ENCODE measurements at regions not wholly inside any gene's neighbourhood (a gene's known extent, or its start where the extent isn't known, plus 50 kb on each side); places are given as distances from the start of the nearest gene placed in this dataset.

DNA sequence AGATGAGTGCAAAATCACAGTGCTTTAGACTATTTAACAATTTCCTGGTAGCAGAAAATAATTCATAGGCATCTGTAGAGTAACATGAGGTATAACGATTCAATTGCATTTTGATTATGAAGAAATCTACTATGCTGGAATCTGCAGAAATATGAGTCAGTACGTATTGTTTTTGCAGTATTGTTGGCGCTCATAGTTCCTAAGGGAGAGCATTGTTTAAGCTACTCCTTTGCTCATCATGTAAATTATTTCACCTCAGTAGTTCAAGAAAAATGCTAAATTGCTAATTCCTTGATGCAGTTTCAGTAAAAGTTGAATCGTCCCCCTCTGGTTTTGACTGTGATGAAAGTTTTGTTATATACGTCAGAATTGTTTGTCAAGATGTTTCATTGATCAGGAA, 458.4 kb downstream of the HINT1 start:
- Histone ChIP-seq H2AFZ (ENCODE audit: insufficient read depth, low read length, poor library complexity) (no peak overlapping the region), H2BK5ac (ENCODE audit: low read depth, low read length, poor library complexity) (no peak overlapping the region), H4K91ac (ENCODE audit: low read depth, low read length) (no peak overlapping the region), H4K8ac (ENCODE audit: low read depth, low read length) (no peak overlapping the region), H3K79me2 (ENCODE audit: control insufficient read depth, insufficient read depth, low read length, poor library complexity) (no peaks in the 10 kb centered on the region), H3K27me3 (ENCODE audit: insufficient read depth, low read length) (no peaks in the 10 kb centered on the region), H3K9ac (ENCODE audit: low read length) (no peak overlapping the region), H3K9me3 (ENCODE audit: insufficient read depth, low read depth, low read length) (no peaks in the 10 kb centered on the region), H2AK5ac (ENCODE audit: low read length) (no peak overlapping the region), H2BK12ac (ENCODE audit: low read length) (no peak overlapping the region), H3K36me3 (ENCODE audit: control insufficient read depth in 1 of 2, insufficient read depth in 2 of 2, low read length in 2 of 2) (no peaks in the 10 kb centered on the region), H3K4me1 (ENCODE audit: control insufficient read depth in 1 of 2, insufficient read depth in 2 of 2, low read length in 2 of 2) (no peaks in the 10 kb centered on the region), H4K12ac (ENCODE audit: low read depth, low read length) (no peak overlapping the region), H3K27ac (ENCODE audit: low read depth, low read length) (no peak overlapping the region), H3K79me1 (ENCODE audit: low read length) (no peaks in the 10 kb centered on the region), H3K18ac (ENCODE audit: low read length) (no peak overlapping the region), H3K23ac (ENCODE audit: low read length) (no peak overlapping the region), H3K4me2 (ENCODE audit: low read length) (no peak overlapping the region), H3K4ac (ENCODE audit: low read depth, low read length) (no peak overlapping the region), H3K14ac (ENCODE audit: low read length) (no peak overlapping the region), H3K4me3 (ENCODE audit: low read depth, low read length) (no peak overlapping the region), H2BK120ac (ENCODE audit: insufficient read depth, low read length, poor library complexity) (no peak overlapping the region)
- no peak for DNase-seq
- no CpG with 5 or more reads among the region's 5 CpGs for WGBS (ENCODE audit: extremely low coverage, insufficient coverage, insufficient read length)

DNA sequence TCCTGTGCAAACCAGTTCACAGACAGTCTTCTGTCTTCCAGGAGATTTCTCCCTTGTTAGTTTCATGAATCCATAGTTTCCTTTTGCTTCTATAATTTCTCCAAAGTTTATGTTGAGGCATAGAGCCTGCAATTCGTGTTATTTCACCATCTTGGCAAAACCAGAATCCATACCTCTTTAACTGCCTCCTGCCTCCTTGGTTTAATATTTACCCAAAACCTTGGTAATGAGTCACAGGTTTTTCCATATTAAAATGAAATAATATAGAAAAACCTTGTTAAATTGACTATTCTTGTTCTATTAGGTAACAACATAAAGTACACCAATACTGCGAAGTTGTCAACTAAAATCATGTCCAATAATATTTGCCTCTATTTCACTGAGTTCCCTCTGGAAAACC, 459.7 kb downstream of the HINT1 start:
- Histone ChIP-seq H2BK5ac (ENCODE audit: low read depth, low read length, poor library complexity) (no peak overlapping the region), H3K9me3 (ENCODE audit: insufficient read depth, low read depth, low read length) (no peaks in the 10 kb centered on the region), H4K91ac (ENCODE audit: low read depth, low read length) (no peak overlapping the region), H3K4me3 (ENCODE audit: low read depth, low read length) (no peak overlapping the region), H3K27ac (ENCODE audit: low read depth, low read length) (no peak overlapping the region), H2AK5ac (ENCODE audit: low read length) (no peak overlapping the region), H2AFZ (ENCODE audit: insufficient read depth, low read length, poor library complexity) (no peak overlapping the region), H3K9ac (ENCODE audit: low read length) (no peak overlapping the region), H4K8ac (ENCODE audit: low read depth, low read length) (no peak overlapping the region), H2BK120ac (ENCODE audit: insufficient read depth, low read length, poor library complexity) (no peak overlapping the region), H3K4me1 (ENCODE audit: control insufficient read depth in 1 of 2, insufficient read depth in 2 of 2, low read length in 2 of 2) (no peaks in the 10 kb centered on the region), H3K4ac (ENCODE audit: low read depth, low read length) (no peak overlapping the region), H3K18ac (ENCODE audit: low read length) (no peak overlapping the region), H3K4me2 (ENCODE audit: low read length) (no peak overlapping the region), H4K12ac (ENCODE audit: low read depth, low read length) (no peak overlapping the region), H3K36me3 (ENCODE audit: control insufficient read depth in 1 of 2, insufficient read depth in 2 of 2, low read length in 2 of 2) (no peaks in the 10 kb centered on the region), H3K79me1 (ENCODE audit: low read length) (no peaks in the 10 kb centered on the region), H3K23ac (ENCODE audit: low read length) (no peak overlapping the region), H3K14ac (ENCODE audit: low read length) (no peak overlapping the region), H2BK12ac (ENCODE audit: low read length) (no peak overlapping the region), H3K79me2 (ENCODE audit: control insufficient read depth, insufficient read depth, low read length, poor library complexity) (no peaks in the 10 kb centered on the region), H3K27me3 (ENCODE audit: insufficient read depth, low read length) (no peaks in the 10 kb centered on the region)
- DNase-seq = no peak
- no CpG with 5 or more reads among the region's 2 CpGs for WGBS (ENCODE audit: extremely low coverage, insufficient coverage, insufficient read length)

- Histone ChIP-seq H3K9me3 (ENCODE audit: insufficient read depth, low read depth, low read length) (no peaks in the 10 kb centered on the region), H3K4me2 (ENCODE audit: low read length) (no peak overlapping the region), H2BK12ac (ENCODE audit: low read length) (no peak overlapping the region), H3K79me1 (ENCODE audit: low read length) (no peaks in the 10 kb centered on the region), H3K4me1 (ENCODE audit: control insufficient read depth in 1 of 2, insufficient read depth in 2 of 2, low read length in 2 of 2) (no peaks in the 10 kb centered on the region), H4K8ac (ENCODE audit: low read depth, low read length) (no peak overlapping the region), H2AK5ac (ENCODE audit: low read length) (no peak overlapping the region), H3K27ac (ENCODE audit: low read depth, low read length) (no peak overlapping the region), H3K18ac (ENCODE audit: low read length) (no peak overlapping the region), H3K4ac (ENCODE audit: low read depth, low read length) (no peak overlapping the region), H3K79me2 (ENCODE audit: control insufficient read depth, insufficient read depth, low read length, poor library complexity) (no peaks in the 10 kb centered on the region), H4K12ac (ENCODE audit: low read depth, low read length) (no peak overlapping the region), H3K27me3 (ENCODE audit: insufficient read depth, low read length) (no peaks in the 10 kb centered on the region), H3K36me3 (ENCODE audit: control insufficient read depth in 1 of 2, insufficient read depth in 2 of 2, low read length in 2 of 2) (no peaks in the 10 kb centered on the region), H3K14ac (ENCODE audit: low read length) (no peak overlapping the region), H3K23ac (ENCODE audit: low read length) (no peak overlapping the region), H2AFZ (ENCODE audit: insufficient read depth, low read length, poor library complexity) (no peak overlapping the region), H3K9ac (ENCODE audit: low read length) (no peak overlapping the region), H3K4me3 (ENCODE audit: low read depth, low read length) (no peak overlapping the region), H2BK120ac (ENCODE audit: insufficient read depth, low read length, poor library complexity) (no peak overlapping the region), H2BK5ac (ENCODE audit: low read depth, low read length, poor library complexity) (no peak overlapping the region), H4K91ac (ENCODE audit: low read depth, low read length) (no peak overlapping the region)
- WGBS (ENCODE audit: extremely low coverage, insufficient coverage, insufficient read length) = no CpG with 5 or more reads among the region's 4 CpGs
- DNase-seq = no peak
Observed at GRCh38 chr5:130693509-130693908, 471.5 kb downstream of the HINT1 start.

GRCh38 chr5:130692770-130693169, 472.3 kb downstream of the HINT1 start:
- no peak overlapping the region for H3K4me2 ChIP-seq (ENCODE audit: low read length)
- no peak overlapping the region for H4K8ac ChIP-seq (ENCODE audit: low read depth, low read length)
- no peak overlapping the region for H3K27ac ChIP-seq (ENCODE audit: low read depth, low read length)
- no peaks in the 10 kb centered on the region for H3K79me2 ChIP-seq (ENCODE audit: control insufficient read depth, insufficient read depth, low read length, poor library complexity)
- no peak overlapping the region for H3K23ac ChIP-seq (ENCODE audit: low read length)
- H4K91ac ChIP-seq (ENCODE audit: low read depth, low read length) = no peak overlapping the region
- H3K9ac ChIP-seq (ENCODE audit: low read length) = no peak overlapping the region
- H3K14ac ChIP-seq (ENCODE audit: low read length) = no peak overlapping the region
- WGBS (ENCODE audit: extremely low coverage, insufficient coverage, insufficient read length) = no CpG with 5 or more reads among the region's 1 CpG
- no peak overlapping the region for H2BK120ac ChIP-seq (ENCODE audit: insufficient read depth, low read length, poor library complexity)
- H3K36me3 ChIP-seq (ENCODE audit: control insufficient read depth in 1 of 2, insufficient read depth in 2 of 2, low read length in 2 of 2) = no peaks in the 10 kb centered on the region
- H2AFZ ChIP-seq (ENCODE audit: insufficient read depth, low read length, poor library complexity) = no peak overlapping the region
- H3K27me3 ChIP-seq (ENCODE audit: insufficient read depth, low read length) = no peaks in the 10 kb centered on the region
- H3K4ac ChIP-seq (ENCODE audit: low read depth, low read length) = no peak overlapping the region
- H3K4me1 ChIP-seq (ENCODE audit: control insufficient read depth in 1 of 2, insufficient read depth in 2 of 2, low read length in 2 of 2) = no peaks in the 10 kb centered on the region
- no peak overlapping the region for H3K4me3 ChIP-seq (ENCODE audit: low read depth, low read length)
- H3K79me1 ChIP-seq (ENCODE audit: low read length) = no peaks in the 10 kb centered on the region
- H3K9me3 ChIP-seq (ENCODE audit: insufficient read depth, low read depth, low read length) = no peaks in the 10 kb centered on the region
- no peak overlapping the region for H2AK5ac ChIP-seq (ENCODE audit: low read length)
- H4K12ac ChIP-seq (ENCODE audit: low read depth, low read length) = no peak overlapping the region
- H2BK5ac ChIP-seq (ENCODE audit: low read depth, low read length, poor library complexity) = no peak overlapping the region
- H3K18ac ChIP-seq (ENCODE audit: low read length) = no peak overlapping the region
- no peak overlapping the region for H2BK12ac ChIP-seq (ENCODE audit: low read length)
- no peak for DNase-seq

All from trophoblast cell (in vitro differentiated cells and primary cell).